ENCODE measurements at regions not wholly inside any gene's neighbourhood (a gene's known extent, or its start where the extent isn't known, plus 50 kb on each side); places are given as distances from the start of the nearest gene placed in this dataset.

GRCh38 chr10:36021096-36021495, 379.0 kb upstream of the FZD8 start:
- TF ChIP-seq, protein P1, sequence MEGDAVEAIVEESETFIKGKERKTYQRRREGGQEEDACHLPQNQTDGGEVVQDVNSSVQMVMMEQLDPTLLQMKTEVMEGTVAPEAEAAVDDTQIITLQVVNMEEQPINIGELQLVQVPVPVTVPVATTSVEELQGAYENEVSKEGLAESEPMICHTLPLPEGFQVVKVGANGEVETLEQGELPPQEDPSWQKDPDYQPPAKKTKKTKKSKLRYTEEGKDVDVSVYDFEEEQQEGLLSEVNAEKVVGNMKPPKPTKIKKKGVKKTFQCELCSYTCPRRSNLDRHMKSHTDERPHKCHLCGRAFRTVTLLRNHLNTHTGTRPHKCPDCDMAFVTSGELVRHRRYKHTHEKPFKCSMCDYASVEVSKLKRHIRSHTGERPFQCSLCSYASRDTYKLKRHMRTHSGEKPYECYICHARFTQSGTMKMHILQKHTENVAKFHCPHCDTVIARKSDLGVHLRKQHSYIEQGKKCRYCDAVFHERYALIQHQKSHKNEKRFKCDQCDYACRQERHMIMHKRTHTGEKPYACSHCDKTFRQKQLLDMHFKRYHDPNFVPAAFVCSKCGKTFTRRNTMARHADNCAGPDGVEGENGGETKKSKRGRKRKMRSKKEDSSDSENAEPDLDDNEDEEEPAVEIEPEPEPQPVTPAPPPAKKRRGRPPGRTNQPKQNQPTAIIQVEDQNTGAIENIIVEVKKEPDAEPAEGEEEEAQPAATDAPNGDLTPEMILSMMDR (IDR thresholded peaks at IDR 0.05), result no peak
- no peak for DNase-seq
- H3K36me3 ChIP-seq, result no peaks in the 10 kb centered on the region
- no peak overlapping the region for H3K9ac ChIP-seq (ENCODE audit: low read depth in 2 of 2, low read length in 2 of 2)
- H3K4me1 ChIP-seq, result no peaks in the 10 kb centered on the region
- H3K27me3 ChIP-seq, result no peaks in the 10 kb centered on the region
- H3K4me3 ChIP-seq, result no peak overlapping the region
- intact Hi-C loops (cut with DNase I), result no loop called here
- no peak overlapping the region for H3K27ac ChIP-seq
- H3K9me3 ChIP-seq, result no peaks in the 10 kb centered on the region

- H3K36me3 ChIP-seq, result no peaks in the 10 kb centered on the region
These were observed 377.7 kb upstream of the FZD8 start for GRCh38 chr10:36019749-36020148.

DNA sequence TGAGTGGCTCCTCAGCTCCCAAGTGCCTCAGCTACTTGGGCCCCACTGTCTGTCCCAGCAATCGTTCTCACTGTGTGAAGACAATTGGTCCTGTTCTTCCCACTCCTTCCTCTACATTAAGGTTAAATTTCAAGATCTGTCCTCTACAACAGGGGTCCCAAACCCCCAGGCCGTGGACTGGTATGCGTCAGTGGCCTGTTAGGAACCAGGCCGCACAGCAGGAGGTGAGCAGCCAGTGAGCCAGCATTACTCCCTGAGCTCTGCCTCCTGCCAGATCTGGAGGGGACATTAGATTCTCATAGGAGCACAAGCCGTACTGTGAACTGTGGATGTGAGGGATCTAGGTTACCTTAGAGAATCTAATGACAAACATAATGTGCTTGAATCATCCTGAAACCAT, 376.9 kb upstream of the FZD8 start:
- H3K36me3 ChIP-seq, result no peaks in the 10 kb centered on the region
- TF ChIP-seq, protein P1 (IDR thresholded peaks at IDR 0.05), result no peak
- DNase-seq, result no peak
- no peaks in the 10 kb centered on the region for H3K4me1 ChIP-seq
- intact Hi-C loops (cut with DNase I), result no loop called here
- H3K27me3 ChIP-seq, result no peaks in the 10 kb centered on the region
- no peak overlapping the region for H3K4me3 ChIP-seq
- H3K27ac ChIP-seq, result no peak overlapping the region
- H3K9ac ChIP-seq (ENCODE audit: low read depth in 2 of 2, low read length in 2 of 2), result no peak overlapping the region
- no peaks in the 10 kb centered on the region for H3K9me3 ChIP-seq

More at GRCh38 chr10:36019749-36020148, 377.7 kb upstream of the FZD8 start:
- TF ChIP-seq, protein P1 (IDR thresholded peaks at IDR 0.05), result no peak
- Histone ChIP-seq H3K27me3 (no peaks in the 10 kb centered on the region), H3K27ac (no peak overlapping the region), H3K9me3 (no peaks in the 10 kb centered on the region), H3K4me3 (no peak overlapping the region), H3K4me1 (no peaks in the 10 kb centered on the region), H3K9ac (ENCODE audit: low read depth in 2 of 2, low read length in 2 of 2) (no peak overlapping the region)
- intact Hi-C loops (cut with DNase I), result no loop called here
- no peak for DNase-seq

DNA sequence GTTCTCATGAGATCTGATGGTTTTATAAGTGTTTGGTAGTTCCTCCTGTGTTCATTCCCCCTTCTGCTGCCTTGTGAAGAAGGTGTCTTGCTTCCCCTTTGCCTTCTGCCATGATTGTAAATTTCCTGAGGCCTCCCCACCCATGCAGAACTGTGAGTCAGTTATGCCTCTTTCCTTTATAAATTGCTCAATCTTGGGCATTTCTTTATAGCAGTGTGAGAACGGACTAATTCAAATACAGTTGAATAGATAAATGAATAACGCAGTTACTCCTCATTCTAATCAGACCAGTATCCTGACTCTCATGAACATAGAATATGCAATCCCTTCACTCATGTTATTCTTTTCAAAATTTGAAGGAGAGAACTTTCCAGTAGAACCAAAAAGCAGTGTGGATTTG, 375.0 kb upstream of the FZD8 start:
- H3K9me3 ChIP-seq, result no peaks in the 10 kb centered on the region
- no peaks in the 10 kb centered on the region for H3K4me1 ChIP-seq
- H3K9ac ChIP-seq (ENCODE audit: low read depth in 2 of 2, low read length in 2 of 2), result no peak overlapping the region
- DNase-seq, result no peak
- no peaks in the 10 kb centered on the region for H3K27me3 ChIP-seq
- intact Hi-C loops (cut with DNase I), result no loop called here
- no peaks in the 10 kb centered on the region for H3K36me3 ChIP-seq
- H3K27ac ChIP-seq, result no peak overlapping the region
- TF ChIP-seq, protein P1 (IDR thresholded peaks at IDR 0.05), result no peak
- H3K4me3 ChIP-seq, result no peak overlapping the region

DNA sequence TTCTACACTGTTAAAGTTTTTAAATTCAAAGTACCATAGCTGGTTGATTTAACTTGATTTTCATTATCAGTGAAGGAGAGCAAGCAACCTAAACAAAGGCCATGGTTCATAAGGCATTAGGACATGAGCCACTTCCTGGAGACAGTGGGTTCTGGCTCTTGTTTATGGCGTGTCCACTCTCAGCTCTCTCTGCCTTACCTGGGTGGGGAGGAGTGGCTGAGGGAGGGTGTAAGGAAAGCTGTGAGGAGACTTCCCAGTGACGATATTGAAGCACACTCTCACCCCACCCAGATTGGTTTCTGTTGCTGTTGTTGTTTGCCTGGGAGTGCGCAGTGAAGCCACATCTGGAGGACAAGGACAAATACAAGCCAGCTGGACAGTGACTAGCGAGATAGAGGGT, 365.3 kb upstream of the FZD8 start:
- Histone ChIP-seq H3K4me1 (no peaks in the 10 kb centered on the region), H3K9me3 (no peaks in the 10 kb centered on the region), H3K9ac (ENCODE audit: low read depth in 2 of 2, low read length in 2 of 2) (no peak overlapping the region), H3K4me3 (no peak overlapping the region), H3K27me3 (no peaks in the 10 kb centered on the region), H3K36me3 (no peaks in the 10 kb centered on the region), H3K27ac (no peak overlapping the region)
- intact Hi-C loops (cut with DNase I), result no loop called here
- TF ChIP-seq, protein P1 (IDR thresholded peaks at IDR 0.05), result no peak
- no peak for DNase-seq

DNA sequence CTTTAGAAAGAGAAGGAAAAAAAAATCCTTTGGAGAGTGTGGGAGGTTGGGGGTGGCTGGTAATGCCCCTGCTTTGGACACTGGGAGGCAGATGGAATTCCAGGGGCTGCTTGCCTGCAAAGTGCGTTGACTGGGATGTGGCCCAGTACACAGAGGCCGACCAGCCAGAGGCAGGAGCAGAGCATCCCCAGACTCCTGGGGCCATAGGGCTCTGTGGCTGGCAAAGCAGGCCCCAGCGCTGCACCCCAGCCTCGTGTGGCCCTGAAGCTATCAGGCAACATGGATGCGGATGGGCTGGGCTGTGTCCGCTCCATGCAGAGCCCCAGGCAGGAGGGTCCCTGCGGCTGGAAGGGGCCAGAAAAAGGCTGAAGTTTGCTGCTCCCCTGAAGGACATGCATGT, 361.6 kb upstream of the FZD8 start:
- TF ChIP-seq, protein P1 (IDR thresholded peaks at IDR 0.05), result no peak
- intact Hi-C loops (cut with DNase I), result no loop called here
- Histone ChIP-seq H3K9ac (ENCODE audit: low read depth in 2 of 2, low read length in 2 of 2) (no peak overlapping the region), H3K36me3 (no peaks in the 10 kb centered on the region), H3K27me3 (no peaks in the 10 kb centered on the region), H3K9me3 (no peaks in the 10 kb centered on the region), H3K27ac (no peak overlapping the region), H3K4me3 (no peak overlapping the region), H3K4me1 (no peaks in the 10 kb centered on the region)
- no peak for DNase-seq
